OCI-LY7 (cell line): ENCODE measurements at regions not wholly inside any gene's neighbourhood (a gene's known extent, or its start where the extent isn't known, plus 50 kb on each side); places are given as distances from the start of the nearest gene placed in this dataset.

Experiments
- BruUV-seq: library from RNA; stranded (reverse); fragments of 400-500 nt; replicated peaks from 2 replicates; lab custom pipeline; 2021; lab: Mats Ljungman, UMichigan
- CTCF ChIA-PET: fragments of 300-600 bp; sonication (Branson Sonifier 250); formaldehyde crosslinking; loops from one replicate; lab custom pipeline; 2022; ENCODE audit warnings: antibody characterized with exemption; ENCODE audit not compliant: unreplicated experiment; lab: Charles Lee
- POLR2A ChIA-PET: fragments of 300-600 bp; sonication (Branson Sonifier 250); formaldehyde crosslinking; loops from one replicate; lab custom pipeline; 2022; ENCODE audit warnings: antibody characterized with exemption; lab: Charles Lee
- DNase-seq: peaks from one replicate; pipeline ENCODE4 v3.0.0-alpha.2; 2015; ENCODE audit warnings: low spot score
- H2AFZ ChIP-seq: fragments of 200-600 bp; sonication (generic), shearing (Covaris generic); 2 replicates; pipeline ENCODE4 v1.6.1; 2014; ENCODE audit warnings: mild to moderate bottlenecking, antibody characterized with exemption, low read length, moderate library complexity
- H3K27ac ChIP-seq: fragments of 200-600 bp; sonication (generic); 2 replicates; pipeline ENCODE4 v1.5.1; 2014; ENCODE audit warnings: mixed run types, low read depth, mild to moderate bottlenecking, moderate library complexity, low read length, inconsistent platforms; ENCODE audit not compliant: poor library complexity, severe bottlenecking
- H3K36me3 ChIP-seq: fragments of 200-600 bp; sonication (generic); 2 replicates; pipeline ENCODE4 v1.6.1; 2014; ENCODE audit warnings: mild to moderate bottlenecking, antibody characterized with exemption, low read length, moderate library complexity, mixed read lengths; ENCODE audit not compliant: insufficient read depth
- H3K4me1 ChIP-seq: fragments of 200-600 bp; sonication (generic); 2 replicates; pipeline ENCODE4 v1.5.1; 2014; ENCODE audit warnings: mild to moderate bottlenecking, low read length; ENCODE audit not compliant: insufficient read depth, poor library complexity, severe bottlenecking
- H3K4me2 ChIP-seq: fragments of 200-600 bp; sonication (generic); 2 replicates; pipeline ENCODE4 v1.6.1; 2014; ENCODE audit warnings: mild to moderate bottlenecking, low read length
- H3K4me3 ChIP-seq: fragments of 200-600 bp; sonication (generic); 2 replicates; pipeline ENCODE4 v1.5.1; 2014; ENCODE audit warnings: mild to moderate bottlenecking, low read depth, low read length; ENCODE audit not compliant: poor library complexity, severe bottlenecking
- H3K79me2 ChIP-seq: fragments of 200-600 bp; sonication (generic); 2 replicates; pipeline ENCODE4 v1.6.1; 2016; ENCODE audit warnings: low read depth, mild to moderate bottlenecking, low read length, moderate library complexity, mixed read lengths; ENCODE audit not compliant: insufficient read depth
- H3K9me2 ChIP-seq: fragments of 200-600 bp; sonication (generic); 2 replicates; pipeline ENCODE4 v1.6.1; 2016; ENCODE audit warnings: mild to moderate bottlenecking, low read length, mixed read lengths; ENCODE audit not compliant: insufficient read depth
- H3K9me3 ChIP-seq: fragments of 200-600 bp; sonication (generic); 2 replicates; pipeline ENCODE4 v1.6.1; 2014; ENCODE audit warnings: mild to moderate bottlenecking, mixed run types, low read length, mixed read lengths
- H4K20me1 ChIP-seq: fragments of 200-600 bp; sonication (generic); 2 replicates; pipeline ENCODE4 v1.6.1; 2014; ENCODE audit warnings: mild to moderate bottlenecking, antibody characterized with exemption, low read length, moderate library complexity, mixed read lengths; ENCODE audit not compliant: insufficient read depth
- CTCF ChIP-seq: fragments of 200-600 bp; sonication (generic); conservative IDR thresholded peaks from 2 replicates; pipeline ENCODE4 v1.5.1; 2014; ENCODE audit warnings: mild to moderate bottlenecking, antibody characterized with exemption, low read length, moderate library complexity, mixed read lengths
- EZH2phosphoT487 ChIP-seq: fragments of 200-600 bp; sonication (generic); IDR thresholded peaks from 2 replicates; pipeline ENCODE4 v1.6.1; 2018; ENCODE audit warnings: low read depth, borderline replicate concordance, mild to moderate bottlenecking, mixed run types, antibody characterized with exemption, low read length, moderate library complexity, mixed read lengths
- intact Hi-C: fragments of 100-400 bp; cut with micrococcal nuclease; formaldehyde crosslinking; loops from one replicate; pipeline ENCODE4 v1.10.0; 2022; ENCODE audit not compliant: unreplicated experiment

GRCh38 chr1:72530646-72531045 is 248.3 kb upstream of the NEGR1 start:
- H3K4me1 ChIP-seq, result no peaks in the 10 kb centered on the region
- no peaks in the 10 kb centered on the region for H3K36me3 ChIP-seq
- no peak for TF ChIP-seq EZH2phosphoT487
- TF ChIP-seq CTCF, result no peak
- no peaks in the 10 kb centered on the region for H3K9me2 ChIP-seq
- intact Hi-C loops, result no loop called here
- H2AFZ ChIP-seq, result no peak overlapping the region
- H3K4me3 ChIP-seq, result no peak overlapping the region
- no peak overlapping the region for H3K4me2 ChIP-seq
- POLR2A ChIA-PET, result no interaction called here
- H3K79me2 ChIP-seq, result no peaks in the 10 kb centered on the region
- DNase-seq, result no peak
- BruUV-seq, result no TSS peak
- H4K20me1 ChIP-seq, result no peaks in the 10 kb centered on the region
- no peak overlapping the region for H3K27ac ChIP-seq
- H3K9me3 ChIP-seq, result no peaks in the 10 kb centered on the region
- CTCF ChIA-PET, result no interaction called here

- TF ChIP-seq EZH2phosphoT487 (no peak), CTCF (no peak)
- Histone ChIP-seq H3K36me3 (no peaks in the 10 kb centered on the region), H3K27ac (no peak overlapping the region), H4K20me1 (no peaks in the 10 kb centered on the region), H3K9me3 (no peaks in the 10 kb centered on the region), H3K4me3 (no peak overlapping the region), H3K4me1 (no peaks in the 10 kb centered on the region), H3K4me2 (no peak overlapping the region), H3K9me2 (no peaks in the 10 kb centered on the region), H2AFZ (no peak overlapping the region), H3K79me2 (no peaks in the 10 kb centered on the region)
- ChIA-PET POLR2A (interaction anchor here (0.6 kb wide), 1 partner anchor 1437 kb away, joined by 3 read pairs; no protein-coding TSS in a partner anchor), CTCF (no interaction called here)
- intact Hi-C loops, result no loop called here
- no peak for DNase-seq
- BruUV-seq, result no TSS peak
Observed at GRCh38 chr1:72526926-72527325, 244.6 kb upstream of the NEGR1 start.

GRCh38 chr1:72524021-72524420 is 241.7 kb upstream of the NEGR1 start:
- intact Hi-C loops, result no loop called here
- Histone ChIP-seq H2AFZ (no peak overlapping the region), H3K4me3 (no peak overlapping the region), H3K9me2 (no peaks in the 10 kb centered on the region), H3K79me2 (no peaks in the 10 kb centered on the region), H3K4me1 (no peaks in the 10 kb centered on the region), H3K36me3 (no peaks in the 10 kb centered on the region), H4K20me1 (no peaks in the 10 kb centered on the region), H3K27ac (no peak overlapping the region), H3K9me3 (no peaks in the 10 kb centered on the region), H3K4me2 (no peak overlapping the region)
- no peak for DNase-seq
- TF ChIP-seq EZH2phosphoT487 (no peak), CTCF (no peak)
- ChIA-PET POLR2A (no interaction called here), CTCF (no interaction called here)
- BruUV-seq, result no TSS peak
